ENCODE measurements at regions not wholly inside any gene's neighbourhood (a gene's known extent, or its start where the extent isn't known, plus 50 kb on each side); places are given as distances from the start of the nearest gene placed in this dataset.

DNA sequence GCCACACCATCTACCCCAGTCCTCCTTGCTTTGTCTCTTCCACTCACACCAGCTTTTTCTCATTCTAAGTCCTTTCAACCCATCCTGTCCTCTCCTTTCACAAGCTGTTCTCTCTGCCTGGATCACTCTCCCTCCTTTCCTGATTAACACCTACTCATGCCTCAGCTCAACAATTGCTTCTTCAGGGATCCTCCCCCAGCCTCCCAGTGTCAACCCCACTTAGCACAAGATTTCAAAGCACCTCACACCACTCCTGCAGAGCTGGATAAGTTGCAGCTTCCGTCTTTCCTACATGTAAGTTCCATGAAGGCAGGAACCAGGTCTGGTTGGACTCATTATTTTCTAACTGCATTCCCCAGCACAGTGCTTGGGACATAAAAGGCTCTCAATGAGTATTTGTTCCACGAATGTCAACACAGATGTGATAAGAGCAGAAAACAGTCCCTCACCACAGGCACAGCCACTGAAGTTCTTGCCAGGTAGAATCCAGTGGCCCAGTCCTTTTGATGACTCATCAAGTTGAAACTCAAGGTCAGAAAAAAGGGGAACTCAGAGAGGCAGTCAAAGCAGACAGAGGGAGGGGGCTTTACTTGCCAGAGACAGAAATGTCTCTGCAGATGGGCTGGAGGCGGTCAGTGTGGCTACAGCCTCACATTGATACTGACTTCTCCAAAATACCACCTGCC lies 193.4 kb upstream of the PRDM1 start:
- ATAC-seq (ENCODE audit: low FRiP score), result no peak
- TF ChIP-seq, protein P1, sequence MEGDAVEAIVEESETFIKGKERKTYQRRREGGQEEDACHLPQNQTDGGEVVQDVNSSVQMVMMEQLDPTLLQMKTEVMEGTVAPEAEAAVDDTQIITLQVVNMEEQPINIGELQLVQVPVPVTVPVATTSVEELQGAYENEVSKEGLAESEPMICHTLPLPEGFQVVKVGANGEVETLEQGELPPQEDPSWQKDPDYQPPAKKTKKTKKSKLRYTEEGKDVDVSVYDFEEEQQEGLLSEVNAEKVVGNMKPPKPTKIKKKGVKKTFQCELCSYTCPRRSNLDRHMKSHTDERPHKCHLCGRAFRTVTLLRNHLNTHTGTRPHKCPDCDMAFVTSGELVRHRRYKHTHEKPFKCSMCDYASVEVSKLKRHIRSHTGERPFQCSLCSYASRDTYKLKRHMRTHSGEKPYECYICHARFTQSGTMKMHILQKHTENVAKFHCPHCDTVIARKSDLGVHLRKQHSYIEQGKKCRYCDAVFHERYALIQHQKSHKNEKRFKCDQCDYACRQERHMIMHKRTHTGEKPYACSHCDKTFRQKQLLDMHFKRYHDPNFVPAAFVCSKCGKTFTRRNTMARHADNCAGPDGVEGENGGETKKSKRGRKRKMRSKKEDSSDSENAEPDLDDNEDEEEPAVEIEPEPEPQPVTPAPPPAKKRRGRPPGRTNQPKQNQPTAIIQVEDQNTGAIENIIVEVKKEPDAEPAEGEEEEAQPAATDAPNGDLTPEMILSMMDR (IDR thresholded peaks at IDR 0.05), result no peak
- no peak for DNase-seq (ENCODE audit: low spot score)

DNA sequence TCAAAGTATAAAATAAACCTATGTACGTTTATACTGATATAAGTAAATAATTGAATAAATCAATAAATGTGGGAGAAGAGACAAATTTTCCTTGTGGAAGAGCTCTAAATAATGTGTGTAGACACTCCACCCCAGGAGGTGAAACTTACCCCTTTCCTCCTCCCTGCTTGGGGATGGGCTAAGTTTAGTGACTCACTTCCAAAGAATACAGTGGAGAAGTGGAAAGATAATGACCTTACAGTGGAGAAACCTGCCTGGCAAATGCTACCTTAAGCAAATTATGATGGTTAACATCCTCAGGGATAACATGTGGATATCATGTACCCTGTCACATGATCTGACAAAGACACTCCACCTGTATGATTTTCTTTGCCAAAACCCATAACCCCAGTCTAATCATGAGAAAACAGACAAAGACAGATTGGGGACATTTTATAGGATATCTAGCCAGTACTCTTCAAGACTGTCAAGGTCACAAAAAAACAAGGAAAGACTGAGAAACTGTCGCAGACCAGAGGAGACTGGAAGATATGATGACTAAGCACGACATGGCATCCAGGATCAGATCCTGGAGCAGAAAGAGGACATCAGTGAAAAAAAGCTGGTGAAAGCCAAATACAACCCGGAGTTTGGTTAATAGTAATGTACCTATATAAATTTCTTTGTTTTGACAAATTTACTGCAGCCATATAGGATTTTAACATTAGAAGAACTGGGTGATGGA lies 195.5 kb upstream of the PRDM1 start:
- no peak for ATAC-seq (ENCODE audit: low FRiP score)

DNA sequence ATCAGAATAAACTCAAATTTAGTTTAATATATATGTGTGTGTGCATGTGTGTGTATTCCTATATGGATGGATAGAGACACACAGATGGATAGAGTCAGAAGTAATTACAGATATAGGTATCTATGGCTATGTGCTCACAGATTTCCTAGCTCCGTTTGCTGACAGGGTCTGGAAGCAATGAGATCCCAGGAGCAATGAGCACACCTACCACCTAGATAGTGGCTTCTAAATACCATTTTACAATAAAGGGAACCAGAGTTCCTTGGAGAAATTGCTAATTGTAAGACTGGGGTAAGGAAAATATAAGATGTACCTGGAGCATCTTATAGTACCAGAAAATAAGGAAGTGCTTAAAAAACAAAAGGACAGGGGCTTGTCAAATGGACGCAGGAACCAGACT lies 196.2 kb upstream of the PRDM1 start:
- DNase-seq (ENCODE audit: low spot score), result no peak
- ATAC-seq (ENCODE audit: low FRiP score), result no peak
- TF ChIP-seq, protein P1 (IDR thresholded peaks at IDR 0.05), result no peak

More for the DNA sequence above, 195.5 kb upstream of the PRDM1 start:
- TF ChIP-seq, protein P1 (IDR thresholded peaks at IDR 0.05), result no peak
- no peak for DNase-seq (ENCODE audit: low spot score)

DNA sequence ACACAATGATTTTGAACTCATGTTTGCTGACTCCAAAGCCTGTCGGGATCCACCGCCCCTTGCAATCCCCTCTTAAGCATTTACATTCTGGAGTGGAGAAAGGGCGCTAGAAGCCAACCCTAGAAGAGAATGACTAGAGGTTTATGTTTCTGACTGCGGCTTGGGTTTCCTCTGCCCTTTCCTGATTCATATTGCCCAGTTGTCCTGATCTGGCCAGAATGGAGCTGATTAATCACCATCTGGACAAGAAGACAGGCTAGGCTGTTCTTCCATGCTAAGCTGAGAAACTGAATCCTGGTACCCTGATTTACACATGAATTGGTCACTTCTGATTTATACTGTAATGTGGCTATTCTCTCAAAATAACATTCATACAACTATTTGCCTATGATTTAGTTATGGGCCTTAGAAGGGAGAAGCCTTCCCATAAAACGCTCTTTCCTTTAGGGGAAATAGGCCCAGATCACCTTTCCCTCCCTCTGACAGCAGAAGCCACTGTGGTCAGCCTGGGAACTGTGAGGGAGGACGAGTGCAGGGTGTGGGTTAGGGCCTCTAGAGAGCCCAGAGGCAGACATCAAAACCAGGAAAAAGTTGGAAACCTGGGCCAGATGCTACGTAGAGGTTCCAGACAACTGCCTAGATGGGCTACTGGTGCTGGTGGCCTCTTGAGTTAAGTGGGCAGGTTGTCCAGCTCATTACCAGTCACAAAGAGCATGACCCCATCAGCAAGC lies 199.2 kb upstream of the PRDM1 start:
- no peak for DNase-seq (ENCODE audit: low spot score)
- no peak for ATAC-seq (ENCODE audit: low FRiP score)
- TF ChIP-seq, protein P1 (IDR thresholded peaks at IDR 0.05), result no peak

DNA sequence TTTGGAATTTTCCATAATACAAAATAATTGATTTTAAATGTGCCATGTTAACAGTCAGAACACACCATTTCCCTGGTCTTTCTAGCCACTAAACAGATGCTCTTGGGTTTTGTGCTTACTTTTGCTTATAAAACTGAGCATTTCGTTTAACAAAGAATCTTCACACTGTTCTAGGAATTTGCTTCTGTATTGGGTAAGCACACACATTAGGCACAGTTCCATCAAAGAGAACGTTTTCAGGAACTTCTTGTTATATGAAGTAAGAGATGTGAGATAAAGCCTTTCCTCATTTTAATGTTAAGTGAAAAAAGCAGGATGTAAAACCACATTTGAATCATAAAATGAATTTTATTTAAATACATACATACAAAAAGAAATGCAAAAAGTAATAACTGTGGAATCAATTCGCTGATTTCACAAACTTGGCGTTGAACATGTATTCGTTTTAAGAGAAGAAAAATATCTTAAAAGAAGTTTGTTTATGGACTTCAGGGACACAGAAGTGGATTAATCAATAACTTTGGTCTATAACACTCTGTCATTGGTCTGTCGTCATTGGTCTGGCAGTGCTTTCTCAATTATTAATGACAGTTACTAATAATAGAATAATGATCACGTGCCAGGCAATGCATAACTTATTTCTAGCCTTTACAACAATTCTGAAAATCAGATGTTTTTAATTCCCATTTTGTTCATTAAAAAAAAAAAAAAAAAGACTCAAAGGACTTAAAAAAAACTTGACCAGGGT lies 199.9 kb upstream of the PRDM1 start:
- no peak for DNase-seq (ENCODE audit: low spot score)
- TF ChIP-seq, protein P1 (IDR thresholded peaks at IDR 0.05), result no peak
- ATAC-seq (ENCODE audit: low FRiP score), result no peak

DNA sequence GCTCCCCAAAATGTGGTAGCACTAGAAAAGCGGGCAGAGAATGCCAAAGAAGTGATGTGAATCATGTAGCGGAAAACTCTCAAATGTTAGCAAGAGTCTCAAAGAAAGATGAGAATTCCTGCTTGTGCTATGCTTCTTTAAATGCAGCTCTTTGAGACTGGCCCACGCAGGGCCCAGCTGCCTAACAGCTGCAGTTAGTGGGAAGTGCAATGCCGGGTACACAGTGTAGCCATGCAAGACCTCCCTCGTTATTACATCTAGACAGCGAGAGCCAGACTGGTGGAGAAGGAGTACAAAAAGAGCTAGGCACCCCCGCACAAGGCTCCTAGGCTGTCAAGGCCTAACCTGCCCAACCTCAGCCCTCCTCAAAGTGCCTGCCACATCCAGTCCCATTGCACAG lies 201.7 kb upstream of the PRDM1 start:
- TF ChIP-seq, protein P1 (IDR thresholded peaks at IDR 0.05), result no peak

More for the DNA sequence above, 201.7 kb upstream of the PRDM1 start:
- DNase-seq (ENCODE audit: low spot score), result no peak
- no peak for ATAC-seq (ENCODE audit: low FRiP score)

Data from omental fat pad (tissue), 3 donors.